Tibial nerve (tissue), 4 donors: ENCODE measurements at regions not wholly inside any gene's neighbourhood (a gene's known extent, or its start where the extent isn't known, plus 50 kb on each side); places are given as distances from the start of the nearest gene placed in this dataset.

Source experiments
- CTCF ChIP-seq, 5 experiments: fragments of 200-600 bp in 3 of 5; fragments of 450-650 bp in 2 of 5; sonication (generic) in 3 of 5; IDR thresholded peaks; one replicate each; pipeline ENCODE4 v1.5.1; 2016 to 2019; ENCODE audit warnings: antibody characterized with exemption in 5 of 5, mild to moderate bottlenecking in 3 of 5, moderate library complexity in 2 of 5
- EP300 ChIP-seq, 2 donors: sonication (generic); formaldehyde crosslinking; IDR thresholded peaks; one replicate each; pipeline ENCODE4 v1.6.1; 2017; ENCODE audit warnings: antibody characterized with exemption in 2 of 2, mild to moderate bottlenecking in 1 of 2
- POLR2A ChIP-seq, 2 donors: fragments of 450-650 bp; IDR thresholded peaks; one replicate each; pipeline ENCODE4 v1.6.1; 2017; ENCODE audit warnings: antibody characterized with exemption in 2 of 2, mild to moderate bottlenecking in 2 of 2, moderate library complexity in 2 of 2

- TF ChIP-seq CTCF (IDR thresholded peaks at IDR 0.05) = no peak
- TF ChIP-seq EP300 (IDR thresholded peaks at IDR 0.05) = no peak
- TF ChIP-seq POLR2A (IDR thresholded peaks at IDR 0.05) = no peak
Measured at GRCh38 chr11:30147293-30147692, 83.5 kb upstream of the FSHB start.
